ENCODE measurements at regions not wholly inside any gene's neighbourhood (a gene's known extent, or its start where the extent isn't known, plus 50 kb on each side); places are given as distances from the start of the nearest gene placed in this dataset.

- DNase-seq = no peak
Observed at GRCh38 chr11:26112264-26112663, 219.7 kb upstream of the ANO3 start.

GRCh38 chr11:26121466-26121865, 210.5 kb upstream of the ANO3 start:
- no peak for DNase-seq

- DNase-seq = no peak
Observed at GRCh38 chr11:26126741-26127140, 205.2 kb upstream of the ANO3 start.

GRCh38 chr11:26127336-26127735, 204.6 kb upstream of the ANO3 start:
- no peak for DNase-seq

- no peak for DNase-seq
Observed at GRCh38 chr11:26131406-26131805, 200.5 kb upstream of the ANO3 start.

- DNase-seq = no peak
Observed at GRCh38 chr11:26134053-26134452, 197.9 kb upstream of the ANO3 start.

GRCh38 chr11:26134481-26135355, 197.2 kb upstream of the ANO3 start:
- DNase-seq = peak; percentile 49

GRCh38 chr11:26137651-26138050, 194.3 kb upstream of the ANO3 start:
- DNase-seq = no peak

GRCh38 chr11:26142891-26143290, 189.0 kb upstream of the ANO3 start:
- DNase-seq = no peak

- peak; percentile 32 for DNase-seq
Observed at GRCh38 chr11:26143566-26144290, 188.2 kb upstream of the ANO3 start.

- DNase-seq = peak; percentile 9
Observed at GRCh38 chr11:26144291-26144690, 187.6 kb upstream of the ANO3 start.

GRCh38 chr11:26144911-26145310, 187.0 kb upstream of the ANO3 start:
- no peak for DNase-seq

GRCh38 chr11:26149585-26149984, 182.3 kb upstream of the ANO3 start:
- DNase-seq = no peak

- no peak for DNase-seq
Observed at GRCh38 chr11:26150031-26150430, 181.9 kb upstream of the ANO3 start.

- no peak for DNase-seq
Observed at GRCh38 chr11:26158251-26158650, 173.7 kb upstream of the ANO3 start.

- DNase-seq = no peak
Observed at GRCh38 chr11:26162291-26162690, 169.6 kb upstream of the ANO3 start.

- peak; percentile 11 for DNase-seq
Observed at GRCh38 chr11:26186389-26186788, 145.5 kb upstream of the ANO3 start.

- peak; percentile 93 for DNase-seq
Observed at GRCh38 chr11:26187639-26188038, 144.3 kb upstream of the ANO3 start.

GRCh38 chr11:26188554-26188953, 143.4 kb upstream of the ANO3 start:
- DNase-seq = peak; percentile 63

- no peak for DNase-seq
Observed at GRCh38 chr11:26191193-26191592, 140.7 kb upstream of the ANO3 start.

- peak; percentile 24 for DNase-seq
Observed at GRCh38 chr11:26193694-26194365, 138.1 kb upstream of the ANO3 start.

- peak; percentile 57 for DNase-seq
Observed at GRCh38 chr11:26194881-26195280, 137.0 kb upstream of the ANO3 start.

GRCh38 chr11:26198532-26199096, 133.3 kb upstream of the ANO3 start:
- no peak for DNase-seq

Data from fibroblast of skin of scalp (primary cell).